ENCODE measurements at regions not wholly inside any gene's neighbourhood (a gene's known extent, or its start where the extent isn't known, plus 50 kb on each side); places are given as distances from the start of the nearest gene placed in this dataset.
A peak's percentile ranks its signal among the peaks of the same experiment; 100 is the strongest.

DNA sequence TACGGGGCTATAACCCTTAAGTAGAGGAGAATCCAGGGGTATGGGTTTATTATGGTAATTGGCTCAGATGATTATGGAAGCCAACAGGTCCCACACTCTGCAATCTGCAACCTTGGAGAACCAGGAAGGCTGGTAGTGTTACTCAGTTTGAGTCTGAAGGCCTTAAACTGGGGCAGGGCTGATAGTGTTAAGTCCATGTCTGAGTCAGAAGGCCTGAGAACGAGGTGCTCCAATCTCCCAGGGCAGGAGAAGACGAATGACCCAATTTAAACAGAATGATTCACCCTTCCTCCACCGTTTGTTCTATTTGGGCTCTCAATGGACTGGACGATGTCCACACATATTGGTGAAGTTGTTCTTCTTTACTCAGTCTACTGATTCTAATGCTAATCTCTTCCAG is 244.5 kb upstream of the PTER start:
- no peaks in the 10 kb centered on the region for H3K36me3 ChIP-seq (replicated peaks; ENCODE audit: insufficient read depth, low read length)
- no peak overlapping the region for H3K9ac ChIP-seq (ENCODE audit: low read length)
- no peaks in the 10 kb centered on the region for H3K27me3 ChIP-seq (replicated peaks; ENCODE audit: insufficient read depth, low read length)
- H3K4me3 ChIP-seq (ENCODE audit: low read length): no peak overlapping the region
- no peaks in the 10 kb centered on the region for H3K9me3 ChIP-seq (replicated peaks; ENCODE audit: insufficient read depth, low read length)
- H3K9me2 ChIP-seq (replicated peaks; ENCODE audit: insufficient read depth, low read length): no peaks in the 10 kb centered on the region
- TF ChIP-seq EZH2phosphoT487 (IDR thresholded peaks at IDR 0.05; ENCODE audit: low read length) (no peak), EZH2 (optimal IDR thresholded peaks at IDR 0.05; ENCODE audit: low read depth, low read length) (no peak)
- TF ChIP-seq, protein P1, sequence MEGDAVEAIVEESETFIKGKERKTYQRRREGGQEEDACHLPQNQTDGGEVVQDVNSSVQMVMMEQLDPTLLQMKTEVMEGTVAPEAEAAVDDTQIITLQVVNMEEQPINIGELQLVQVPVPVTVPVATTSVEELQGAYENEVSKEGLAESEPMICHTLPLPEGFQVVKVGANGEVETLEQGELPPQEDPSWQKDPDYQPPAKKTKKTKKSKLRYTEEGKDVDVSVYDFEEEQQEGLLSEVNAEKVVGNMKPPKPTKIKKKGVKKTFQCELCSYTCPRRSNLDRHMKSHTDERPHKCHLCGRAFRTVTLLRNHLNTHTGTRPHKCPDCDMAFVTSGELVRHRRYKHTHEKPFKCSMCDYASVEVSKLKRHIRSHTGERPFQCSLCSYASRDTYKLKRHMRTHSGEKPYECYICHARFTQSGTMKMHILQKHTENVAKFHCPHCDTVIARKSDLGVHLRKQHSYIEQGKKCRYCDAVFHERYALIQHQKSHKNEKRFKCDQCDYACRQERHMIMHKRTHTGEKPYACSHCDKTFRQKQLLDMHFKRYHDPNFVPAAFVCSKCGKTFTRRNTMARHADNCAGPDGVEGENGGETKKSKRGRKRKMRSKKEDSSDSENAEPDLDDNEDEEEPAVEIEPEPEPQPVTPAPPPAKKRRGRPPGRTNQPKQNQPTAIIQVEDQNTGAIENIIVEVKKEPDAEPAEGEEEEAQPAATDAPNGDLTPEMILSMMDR (IDR thresholded peaks at IDR 0.05; ENCODE audit: low read length): no peak
- no peaks in the 10 kb centered on the region for H3K79me2 ChIP-seq (ENCODE audit: low read length)
- H4K20me1 ChIP-seq (ENCODE audit: insufficient read depth, low read length): no peaks in the 10 kb centered on the region
- no peaks in the 10 kb centered on the region for H3F3A ChIP-seq (ENCODE audit: insufficient read depth, low read length)
- H3K4me2 ChIP-seq (ENCODE audit: low read depth, low read length): no peak overlapping the region
- no peak overlapping the region for H3K27ac ChIP-seq (ENCODE audit: low read length)
- DNase-seq: no peak
- H3K4me1 ChIP-seq (ENCODE audit: low read length): peaks cover 23% of the 10 kb centered on the region
- H2AFZ ChIP-seq (ENCODE audit: low read length): no peak overlapping the region

DNA sequence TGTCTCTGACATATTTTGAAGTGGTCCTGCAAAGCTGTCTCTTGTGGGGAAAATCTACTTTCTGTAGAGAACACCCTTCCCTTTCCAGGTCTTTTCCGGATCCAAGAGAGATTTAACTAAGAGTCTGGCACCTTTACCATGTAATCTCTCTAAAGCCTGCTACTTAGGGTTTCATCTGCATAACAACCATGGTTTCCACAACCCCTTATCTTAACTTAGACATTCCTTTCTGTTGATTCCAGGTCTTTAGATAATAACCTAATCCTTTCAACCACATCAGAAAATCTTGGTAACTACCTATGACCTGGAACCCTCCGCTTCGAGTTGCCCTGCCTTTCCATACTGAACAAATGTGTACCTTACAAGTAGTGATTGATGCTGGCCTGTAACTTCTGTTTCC is 243.6 kb upstream of the PTER start:
- Histone ChIP-seq H3K9ac (ENCODE audit: low read length) (no peak overlapping the region), H3K4me1 (ENCODE audit: low read length) (peaks cover 23% of the 10 kb centered on the region), H3K36me3 (replicated peaks; ENCODE audit: insufficient read depth, low read length) (no peaks in the 10 kb centered on the region), H3K4me2 (ENCODE audit: low read depth, low read length) (no peak overlapping the region), H3K27me3 (replicated peaks; ENCODE audit: insufficient read depth, low read length) (no peaks in the 10 kb centered on the region), H3K79me2 (ENCODE audit: low read length) (no peaks in the 10 kb centered on the region), H3K27ac (ENCODE audit: low read length) (no peak overlapping the region), H4K20me1 (ENCODE audit: insufficient read depth, low read length) (no peaks in the 10 kb centered on the region), H2AFZ (ENCODE audit: low read length) (no peak overlapping the region), H3K9me3 (replicated peaks; ENCODE audit: insufficient read depth, low read length) (no peaks in the 10 kb centered on the region), H3K9me2 (replicated peaks; ENCODE audit: insufficient read depth, low read length) (no peaks in the 10 kb centered on the region), H3F3A (ENCODE audit: insufficient read depth, low read length) (no peaks in the 10 kb centered on the region), H3K4me3 (ENCODE audit: low read length) (no peak overlapping the region)
- TF ChIP-seq EZH2 (optimal IDR thresholded peaks at IDR 0.05; ENCODE audit: low read depth, low read length) (no peak), EZH2phosphoT487 (IDR thresholded peaks at IDR 0.05; ENCODE audit: low read length) (no peak)
- DNase-seq: no peak

DNA sequence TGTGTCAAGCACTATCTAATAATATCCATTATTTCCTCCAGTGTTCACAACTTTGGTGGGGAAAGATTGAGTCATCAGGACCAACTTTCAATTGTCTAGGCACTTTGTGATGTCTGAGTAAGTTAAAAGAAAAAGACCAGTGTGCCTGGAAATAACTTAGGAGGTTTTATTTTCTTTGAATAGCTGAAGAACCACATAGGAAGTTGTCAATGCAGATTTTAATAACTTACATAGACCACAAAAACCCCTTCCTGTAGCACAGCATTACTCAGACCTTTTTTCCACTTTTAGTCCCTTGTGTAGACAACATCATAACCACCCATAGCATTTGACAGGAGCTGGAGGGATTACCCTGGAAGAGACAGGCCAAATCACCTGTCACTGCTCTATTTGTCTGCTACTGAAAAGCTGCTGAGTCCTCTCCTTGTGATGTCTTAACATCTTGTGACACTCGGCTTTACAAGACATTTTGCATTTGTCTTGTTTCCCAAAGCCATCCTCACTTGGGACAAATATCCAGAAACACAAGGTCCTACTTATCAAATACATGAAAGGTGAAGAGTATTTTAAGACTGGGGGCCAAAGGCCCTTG is 241.5 kb upstream of the PTER start:
- peak; percentile 77 for DNase-seq
- H3K9me3 ChIP-seq (replicated peaks; ENCODE audit: insufficient read depth, low read length): no peaks in the 10 kb centered on the region
- no peaks in the 10 kb centered on the region for H3K36me3 ChIP-seq (replicated peaks; ENCODE audit: insufficient read depth, low read length)

DNA sequence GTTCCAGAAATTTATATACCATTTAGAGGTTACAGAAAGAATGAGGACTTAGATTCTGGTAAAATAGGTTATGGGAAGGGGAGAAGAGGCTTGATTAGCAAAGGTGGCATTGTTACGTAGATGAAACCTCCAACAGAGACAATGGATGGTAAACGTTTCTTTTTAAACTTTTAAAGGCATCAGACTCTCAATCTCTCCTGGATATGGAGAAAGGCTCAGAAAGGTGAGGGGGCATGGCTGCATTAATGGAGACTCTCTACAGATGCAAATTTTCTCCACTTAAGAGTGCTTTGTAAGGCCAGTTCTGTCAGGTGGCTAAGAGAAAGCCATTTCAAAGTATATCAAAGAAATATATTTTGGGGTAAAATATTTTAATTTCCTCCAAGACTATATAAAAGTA is 240.9 kb upstream of the PTER start:
- H3K4me2 ChIP-seq (ENCODE audit: low read depth, low read length): no peak overlapping the region
- no peaks in the 10 kb centered on the region for H3F3A ChIP-seq (ENCODE audit: insufficient read depth, low read length)
- H2AFZ ChIP-seq (ENCODE audit: low read length): no peak overlapping the region
- H3K4me3 ChIP-seq (ENCODE audit: low read length): no peak overlapping the region
- TF ChIP-seq EZH2 (optimal IDR thresholded peaks at IDR 0.05; ENCODE audit: low read depth, low read length) (no peak), EZH2phosphoT487 (IDR thresholded peaks at IDR 0.05; ENCODE audit: low read length) (no peak)
- TF ChIP-seq, protein P1 (IDR thresholded peaks at IDR 0.05; ENCODE audit: low read length): no peak
- H3K4me1 ChIP-seq (ENCODE audit: low read length): peaks cover 15% of the 10 kb centered on the region
- H3K9ac ChIP-seq (ENCODE audit: low read length): no peak overlapping the region
- no peaks in the 10 kb centered on the region for H3K79me2 ChIP-seq (ENCODE audit: low read length)
- H3K27ac ChIP-seq (ENCODE audit: low read length): no peak overlapping the region
- no peak for DNase-seq
- H3K27me3 ChIP-seq (replicated peaks; ENCODE audit: insufficient read depth, low read length): no peaks in the 10 kb centered on the region
- H3K9me2 ChIP-seq (replicated peaks; ENCODE audit: insufficient read depth, low read length): no peaks in the 10 kb centered on the region
- H3K9me3 ChIP-seq (replicated peaks; ENCODE audit: insufficient read depth, low read length): no peaks in the 10 kb centered on the region
- H3K36me3 ChIP-seq (replicated peaks; ENCODE audit: insufficient read depth, low read length): no peaks in the 10 kb centered on the region
- no peaks in the 10 kb centered on the region for H4K20me1 ChIP-seq (ENCODE audit: insufficient read depth, low read length)

More for the DNA sequence above, 241.5 kb upstream of the PTER start:
- no peaks in the 10 kb centered on the region for H4K20me1 ChIP-seq (ENCODE audit: insufficient read depth, low read length)
- H3K27ac ChIP-seq (ENCODE audit: low read length): peak overlapping the region; percentile 1; the same call in 1 of the 2 replicates
- no peak overlapping the region; the same call in 1 of the 2 replicates for H3K4me2 ChIP-seq (ENCODE audit: low read depth, low read length)
- no peaks in the 10 kb centered on the region for H3K79me2 ChIP-seq (ENCODE audit: low read length)
- H3F3A ChIP-seq (ENCODE audit: insufficient read depth, low read length): no peaks in the 10 kb centered on the region
- H3K4me1 ChIP-seq (ENCODE audit: low read length): peaks cover 15% of the 10 kb centered on the region
- no peak overlapping the region for H3K9ac ChIP-seq (ENCODE audit: low read length)
- H3K4me3 ChIP-seq (ENCODE audit: low read length): no peak overlapping the region
- TF ChIP-seq EZH2 (optimal IDR thresholded peaks at IDR 0.05; ENCODE audit: low read depth, low read length) (no peak), EZH2phosphoT487 (IDR thresholded peaks at IDR 0.05; ENCODE audit: low read length) (no peak)
- TF ChIP-seq, protein P1 (IDR thresholded peaks at IDR 0.05; ENCODE audit: low read length): no peak
- H2AFZ ChIP-seq (ENCODE audit: low read length): no peak overlapping the region
- H3K9me2 ChIP-seq (replicated peaks; ENCODE audit: insufficient read depth, low read length): no peaks in the 10 kb centered on the region
- H3K27me3 ChIP-seq (replicated peaks; ENCODE audit: insufficient read depth, low read length): no peaks in the 10 kb centered on the region
